ENCODE measurements at regions not wholly inside any gene's neighbourhood (a gene's known extent, or its start where the extent isn't known, plus 50 kb on each side); places are given as distances from the start of the nearest gene placed in this dataset.

GRCh38 chr4:54863571-54864255, 206.0 kb downstream of the KIT start:
- no peak for TF ChIP-seq CTCF (IDR thresholded peaks at IDR 0.05)

GRCh38 chr4:54861201-54861600, 203.4 kb downstream of the KIT start:
- Histone ChIP-seq H3K36me3 (replicated peaks in 1 of 2; ENCODE audit: control insufficient read depth in 1 of 2, insufficient read depth in 2 of 2, low read length in 2 of 2) (no peaks in the 10 kb centered on the region), H3K9me3 (replicated peaks in 1 of 2; ENCODE audit: control insufficient read depth in 1 of 2, insufficient read depth in 1 of 2, low read length in 2 of 2) (peaks cover 0 to 3% of the 10 kb centered on the region in 2 donors), H3K27ac (ENCODE audit: low read depth in 1 of 2, low read length in 2 of 2) (no peak overlapping the region), H3K79me2 (ENCODE audit: insufficient read depth, low read length) (no peaks in the 10 kb centered on the region), H3K4me3 (replicated peaks in 1 of 3; ENCODE audit: low read depth in 2 of 3, low read length in 3 of 3) (no peak overlapping the region), H4K20me1 (ENCODE audit: insufficient read depth, low read length) (no peaks in the 10 kb centered on the region), H3K9ac (ENCODE audit: insufficient read depth, low read length, poor library complexity, severe bottlenecking) (no peak overlapping the region), H3K4me1 (ENCODE audit: control insufficient read depth in 1 of 2, insufficient read depth in 2 of 2, low read length in 2 of 2) (no peaks in the 10 kb centered on the region), H3K27me3 (ENCODE audit: control insufficient read depth in 2 of 2, insufficient read depth in 2 of 2, low read length in 2 of 2) (no peaks in the 10 kb centered on the region), H2AFZ (ENCODE audit: insufficient read depth, low read depth, low read length, poor library complexity, severe bottlenecking) (no peak overlapping the region), H3K4me2 (replicated peaks; ENCODE audit: extremely low read depth, low read length, poor library complexity, severe bottlenecking) (no peak overlapping the region)
- Mint-ChIP-seq H3K4me1 (no peaks in the 10 kb centered on the region), H3K27ac (no peak overlapping the region), H3K27me3 (ENCODE audit: low read depth in 3 of 3) (no peaks in the 10 kb centered on the region), H3K36me3 (no peaks in the 10 kb centered on the region), H3K9me3 (peaks cover 0 to 13% (median 2%) of the 10 kb centered on the region in 7 donors), H3K4me3 (no peak overlapping the region)
- intact Hi-C loops (cut with micrococcal nuclease), result no loop called here
- DNase-seq, result no peak
- 100% methylated on average over 2 of the region's 2 CpGs for WGBS (ENCODE audit: insufficient coverage)
- no peak for TF ChIP-seq CTCF (IDR thresholded peaks at IDR 0.05)

More at GRCh38 chr4:54863571-54864255, 206.0 kb downstream of the KIT start:
- H3K27ac ChIP-seq (ENCODE audit: low read depth in 1 of 2, low read length in 2 of 2), result no peak overlapping the region
- no peaks in the 10 kb centered on the region for H3K27me3 ChIP-seq (ENCODE audit: control insufficient read depth in 2 of 2, insufficient read depth in 2 of 2, low read length in 2 of 2)
- Mint-ChIP-seq H3K27ac (no peak overlapping the region), H3K36me3 (no peaks in the 10 kb centered on the region), H3K4me1 (no peaks in the 10 kb centered on the region), H3K4me3 (no peak overlapping the region), H3K9me3 (peaks cover 0 to 13% (median 3%) of the 10 kb centered on the region in 7 donors), H3K27me3 (ENCODE audit: low read depth in 3 of 3) (no peaks in the 10 kb centered on the region)
- DNase-seq, result no peak
- intact Hi-C loops (cut with micrococcal nuclease), result no loop called here
- H2AFZ ChIP-seq (ENCODE audit: insufficient read depth, low read depth, low read length, poor library complexity, severe bottlenecking), result no peak overlapping the region
- no CpG with 5 or more reads among the region's 3 CpGs for WGBS (ENCODE audit: insufficient coverage)
- no peaks in the 10 kb centered on the region for H3K4me1 ChIP-seq (ENCODE audit: control insufficient read depth in 1 of 2, insufficient read depth in 2 of 2, low read length in 2 of 2)
- H3K4me2 ChIP-seq (replicated peaks; ENCODE audit: extremely low read depth, low read length, poor library complexity, severe bottlenecking), result no peak overlapping the region
- no peaks in the 10 kb centered on the region for H4K20me1 ChIP-seq (ENCODE audit: insufficient read depth, low read length)
- no peaks in the 10 kb centered on the region for H3K36me3 ChIP-seq (replicated peaks in 1 of 2; ENCODE audit: control insufficient read depth in 1 of 2, insufficient read depth in 2 of 2, low read length in 2 of 2)
- no peaks in the 10 kb centered on the region for H3K79me2 ChIP-seq (ENCODE audit: insufficient read depth, low read length)
- H3K4me3 ChIP-seq (replicated peaks in 1 of 3; ENCODE audit: low read depth in 2 of 3, low read length in 3 of 3), result no peak overlapping the region
- peaks cover 0 to 3% of the 10 kb centered on the region in 2 donors for H3K9me3 ChIP-seq (replicated peaks in 1 of 2; ENCODE audit: control insufficient read depth in 1 of 2, insufficient read depth in 1 of 2, low read length in 2 of 2)
- no peak overlapping the region for H3K9ac ChIP-seq (ENCODE audit: insufficient read depth, low read length, poor library complexity, severe bottlenecking)

Data from CD14-positive monocyte (primary cell).